HG03097 (cell line): ENCODE measurements at regions not wholly inside any gene's neighbourhood (a gene's known extent, or its start where the extent isn't known, plus 50 kb on each side); places are given as distances from the start of the nearest gene placed in this dataset.
"Not testable (repeated sequence)": the region's sequence is repeated elsewhere in the genome, so short reads cannot be mapped to it uniquely, and the experiment has no call there.

ENCODE experiments used
- ATAC-seq: cut with Tn5 transposase; IDR thresholded peaks from one replicate; pipeline ENCODE4 v1.9.1; 2021; ENCODE audit not compliant: unreplicated experiment, low FRiP score

DNA sequence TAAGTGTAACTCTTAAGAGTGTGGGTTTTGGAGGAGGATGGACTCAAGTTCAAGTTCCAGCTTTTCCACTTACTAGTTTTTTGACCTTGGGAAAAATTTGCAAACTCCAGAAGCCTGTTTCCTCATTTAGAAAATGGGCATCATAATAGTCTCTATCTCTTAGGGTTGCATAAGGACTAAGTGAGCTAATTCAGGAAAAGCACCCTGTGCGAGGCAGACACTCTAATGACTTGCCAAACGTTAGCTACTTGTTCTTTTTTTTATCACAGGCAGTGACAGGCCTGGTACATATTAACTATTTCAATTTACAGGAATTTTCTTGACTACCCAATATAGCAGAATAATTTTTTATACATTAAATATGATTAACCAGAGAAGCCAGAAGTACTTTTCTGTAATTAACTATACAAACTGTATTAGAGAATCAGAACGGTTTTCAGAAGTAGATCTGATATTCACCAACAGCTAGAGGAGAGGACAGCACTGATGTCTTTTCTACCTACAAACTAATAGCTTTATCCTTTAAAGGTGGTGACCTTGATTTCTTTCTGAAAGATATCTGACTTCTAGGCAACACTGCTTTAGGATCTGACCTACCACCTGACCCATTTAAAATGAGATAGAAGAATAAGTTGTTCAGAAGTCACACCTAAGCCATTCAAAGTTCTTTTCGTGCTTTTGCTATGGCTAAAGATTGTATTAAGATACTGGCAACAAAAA is 139.6 kb upstream of the HAND2 start:
- ATAC-seq, result no peak

DNA sequence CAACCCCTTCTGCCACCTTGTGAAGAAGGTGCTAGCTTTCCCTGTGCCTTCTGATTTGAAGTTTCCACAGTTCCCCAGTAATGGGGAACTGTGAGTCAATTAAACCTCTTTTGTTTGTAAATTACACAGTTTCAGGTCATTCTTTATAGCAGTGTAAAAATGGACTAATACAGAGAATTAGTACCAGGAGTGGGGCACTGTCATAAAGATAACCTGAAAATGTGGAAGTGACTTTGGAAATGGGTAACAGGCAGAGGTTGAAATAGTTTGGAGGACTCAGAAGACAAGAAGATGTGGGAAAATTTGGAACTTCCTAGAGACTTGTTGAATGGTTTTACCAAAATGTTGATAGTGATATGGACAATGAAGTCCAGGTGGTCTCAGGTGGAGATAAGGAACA is 131.0 kb upstream of the HAND2 start:
- no peak for ATAC-seq

DNA sequence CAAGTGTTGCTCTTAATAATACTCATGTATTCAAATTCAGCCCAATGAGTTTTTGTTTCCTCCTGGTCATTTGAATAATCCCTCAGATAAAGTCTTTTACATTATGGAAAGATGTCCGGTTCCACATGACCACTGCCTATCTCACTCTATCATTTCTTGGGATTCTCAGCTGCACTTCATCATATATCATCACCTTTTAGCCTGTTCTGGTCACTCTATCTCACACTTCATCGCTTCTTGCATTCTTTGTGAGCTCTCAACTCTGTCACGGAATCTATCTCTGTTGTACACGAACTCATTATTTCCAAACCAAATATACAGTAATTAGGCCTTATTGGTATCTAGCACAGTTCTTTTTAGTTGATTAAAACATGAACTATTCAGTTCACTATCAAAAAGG is 126.9 kb upstream of the HAND2 start:
- no peak for ATAC-seq

DNA sequence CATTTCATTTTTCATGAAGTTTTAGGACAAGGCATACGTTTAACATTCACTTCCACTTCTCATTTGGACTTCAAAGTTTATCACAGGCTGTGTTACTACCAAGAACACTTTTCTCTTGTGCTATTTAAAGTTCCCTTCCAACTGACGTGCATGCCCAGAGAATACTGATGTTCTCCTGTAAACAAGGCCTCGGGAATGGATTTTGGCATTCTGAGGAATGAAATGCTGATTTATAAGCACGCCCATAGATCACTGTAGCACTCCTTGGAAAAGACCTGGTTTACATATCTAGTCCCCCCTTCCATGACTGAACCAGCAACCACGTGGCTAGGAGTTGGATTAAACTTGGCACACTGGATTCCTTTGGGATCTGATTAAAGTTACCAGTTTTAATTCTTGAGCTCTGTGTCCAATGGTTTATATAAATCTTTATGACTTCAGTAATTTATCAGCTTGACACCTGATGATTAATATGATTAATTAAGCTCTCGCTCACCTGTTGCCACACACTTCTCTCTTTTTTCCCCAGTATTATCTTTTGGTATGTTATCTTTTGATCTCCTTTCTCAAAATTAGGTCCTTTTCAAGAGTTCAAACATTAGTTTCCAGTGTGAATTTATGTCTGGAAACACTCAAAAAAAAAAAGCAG is 122.4 kb upstream of the HAND2 start:
- ATAC-seq, result no peak

DNA sequence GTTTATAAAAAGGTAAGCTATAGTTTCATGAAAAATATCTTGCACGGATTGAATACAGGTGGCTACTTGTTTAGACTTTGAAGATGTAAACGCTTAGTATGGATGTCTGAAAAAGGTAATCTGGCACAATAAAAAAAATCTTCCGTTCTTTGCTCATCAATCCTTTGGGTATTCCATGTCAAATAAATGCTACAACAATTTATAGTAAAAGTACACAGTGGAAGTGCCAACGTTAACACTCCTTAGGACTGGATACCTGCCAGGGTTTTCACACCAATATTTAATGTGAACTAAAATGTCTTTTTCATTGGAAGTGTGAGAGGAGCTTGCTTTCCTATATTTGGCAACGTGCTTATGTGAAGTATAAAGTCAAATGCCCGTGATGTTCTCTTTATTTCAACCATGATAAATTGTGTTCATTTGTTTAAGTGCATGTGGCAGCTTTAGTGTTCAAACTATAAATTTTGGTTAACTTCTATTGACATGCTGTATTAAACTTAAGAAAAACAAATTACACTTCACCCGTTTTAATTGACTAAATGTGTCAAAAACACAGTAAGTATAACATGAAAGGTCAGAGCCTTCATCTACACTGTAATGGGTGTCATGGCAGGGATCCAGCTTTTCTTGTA is 121.7 kb upstream of the HAND2 start:
- ATAC-seq, result no peak

DNA sequence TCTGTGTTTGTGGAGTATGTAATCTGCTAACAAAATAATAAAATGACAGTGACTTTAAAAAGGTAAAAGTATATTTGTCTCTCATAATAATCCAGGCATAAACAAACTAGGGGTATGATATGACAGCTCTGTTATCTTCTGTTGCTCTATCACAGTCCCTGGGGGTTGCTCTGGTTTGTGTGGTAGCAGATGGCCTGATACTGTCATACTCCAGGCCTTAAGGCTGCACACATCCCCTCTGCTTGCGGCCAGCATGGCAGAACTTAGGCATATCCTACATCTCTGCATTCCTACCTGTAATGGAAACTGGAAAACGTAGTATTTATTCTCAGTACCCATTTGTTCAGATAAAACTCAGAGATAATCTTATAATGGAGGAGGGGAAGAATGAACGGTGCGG is 117.9 kb upstream of the HAND2 start:
- no peak for ATAC-seq

DNA sequence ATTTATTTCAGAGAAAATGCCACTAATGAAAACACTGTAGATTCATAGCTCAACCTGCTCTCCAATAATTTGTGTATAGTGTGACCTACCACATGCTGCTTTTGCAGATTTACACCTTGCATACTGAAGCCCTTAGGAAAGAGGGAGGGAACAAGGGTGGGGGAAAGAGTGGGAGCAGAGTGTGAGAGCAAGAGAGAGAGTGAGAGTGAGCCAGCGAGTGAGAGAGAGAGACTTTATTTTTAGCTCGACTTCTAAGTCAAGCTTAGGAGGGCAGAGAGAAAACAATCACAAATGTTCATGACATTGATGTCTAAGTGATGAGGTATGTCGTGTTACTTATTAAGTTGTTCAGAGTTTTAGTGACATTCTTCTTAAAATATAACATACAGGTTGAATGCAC is 112.5 kb upstream of the HAND2 start:
- ATAC-seq, result no peak

DNA sequence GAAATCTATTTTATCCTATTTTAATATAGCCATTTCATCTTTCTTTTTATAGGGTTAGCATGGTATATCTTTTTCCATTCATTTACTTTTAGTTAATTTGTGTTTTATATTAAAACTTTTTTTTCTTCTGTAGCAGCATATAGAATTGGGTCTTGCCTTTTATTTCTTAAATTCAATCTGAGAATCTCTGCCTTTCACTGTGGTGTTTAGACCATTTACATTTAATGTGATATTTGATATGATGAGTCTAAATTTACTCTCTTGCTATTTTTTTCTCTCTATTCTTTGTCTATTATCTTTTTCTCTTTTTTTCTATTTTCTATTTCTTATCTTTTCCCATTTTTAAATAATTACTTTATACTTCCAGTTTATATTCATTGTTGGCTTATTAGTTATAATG is 105.4 kb upstream of the HAND2 start:
- ATAC-seq, result no peak

DNA sequence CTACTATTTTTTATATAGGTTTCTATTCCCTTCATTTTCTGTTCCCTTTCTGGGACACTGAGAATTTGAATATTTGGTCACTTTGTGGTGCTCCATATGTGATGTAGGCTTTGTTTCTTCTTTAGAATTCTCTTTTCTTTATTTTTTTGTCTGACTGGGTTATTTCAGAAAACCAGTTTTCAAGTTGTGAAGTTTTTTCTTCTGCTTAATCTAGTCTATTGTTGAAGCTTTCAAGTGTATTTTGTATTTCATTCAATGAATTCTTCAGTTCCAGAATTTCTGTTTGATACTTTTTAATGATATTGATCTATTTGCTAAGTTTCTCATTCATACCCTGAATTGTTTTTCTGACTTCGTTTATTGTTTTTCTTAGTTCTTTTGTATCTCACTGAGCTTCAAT is 96.2 kb upstream of the HAND2 start:
- no peak for ATAC-seq

DNA sequence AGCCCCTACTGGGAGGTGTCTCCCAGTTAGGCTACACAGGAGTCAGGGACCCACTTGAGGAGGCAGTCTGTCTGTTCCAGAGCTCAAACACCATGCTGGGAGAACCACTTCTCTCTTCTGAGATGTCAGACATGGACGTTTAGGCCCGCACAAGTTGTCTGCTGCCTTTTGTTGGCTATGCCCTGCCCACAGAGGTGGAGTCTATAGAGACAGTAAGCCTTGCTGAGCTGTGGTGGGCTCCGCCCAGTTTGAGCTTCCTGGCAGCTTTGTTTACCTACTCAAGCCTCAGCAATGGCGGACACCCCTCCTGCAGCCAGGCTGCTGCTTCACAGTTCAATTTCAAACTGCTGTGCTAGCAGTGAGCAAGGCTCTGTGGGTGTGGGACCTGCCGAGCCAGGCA is 88.6 kb upstream of the HAND2 start:
- ATAC-seq, result not testable (repeated sequence)

DNA sequence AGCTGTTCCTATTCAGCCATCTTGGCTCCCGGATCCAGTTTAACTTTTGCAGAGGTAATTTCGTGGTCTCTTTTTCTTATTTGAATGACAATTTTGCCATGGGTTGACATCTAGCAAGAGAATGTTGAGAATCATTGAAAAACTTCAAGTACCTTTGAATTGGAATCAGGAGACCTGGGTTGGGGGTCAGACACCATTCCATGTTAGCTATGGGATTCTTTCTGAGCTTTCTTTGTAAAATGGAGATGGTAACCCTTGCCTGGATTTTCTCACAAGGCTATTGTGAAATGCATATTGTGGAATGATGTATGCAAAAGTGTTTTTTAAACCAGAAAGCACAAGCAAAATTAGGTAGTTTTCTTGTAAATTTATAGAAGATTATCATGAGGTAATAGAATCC is 79.1 kb upstream of the HAND2 start:
- no peak for ATAC-seq

DNA sequence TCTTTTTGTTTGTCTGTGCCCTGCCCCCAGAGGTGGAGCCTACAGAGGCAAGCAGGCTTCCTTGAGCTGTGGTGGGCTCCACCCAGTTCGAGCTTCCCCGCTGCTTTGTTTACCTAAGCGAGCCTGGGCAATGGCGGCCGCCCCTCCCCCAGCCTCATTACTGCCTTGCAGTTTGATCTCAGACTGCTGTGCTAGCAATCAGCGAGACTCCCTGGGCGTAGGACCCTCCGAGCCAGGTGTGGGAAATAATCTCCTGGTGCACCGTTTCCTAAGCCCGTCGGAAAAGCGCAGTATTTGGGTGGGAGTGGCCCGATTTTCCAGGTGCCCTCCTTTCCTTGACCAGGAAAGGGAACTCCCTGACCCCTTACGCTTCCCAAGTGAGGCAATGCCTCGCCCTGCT is 78.6 kb upstream of the HAND2 start:
- not testable (repeated sequence) for ATAC-seq

DNA sequence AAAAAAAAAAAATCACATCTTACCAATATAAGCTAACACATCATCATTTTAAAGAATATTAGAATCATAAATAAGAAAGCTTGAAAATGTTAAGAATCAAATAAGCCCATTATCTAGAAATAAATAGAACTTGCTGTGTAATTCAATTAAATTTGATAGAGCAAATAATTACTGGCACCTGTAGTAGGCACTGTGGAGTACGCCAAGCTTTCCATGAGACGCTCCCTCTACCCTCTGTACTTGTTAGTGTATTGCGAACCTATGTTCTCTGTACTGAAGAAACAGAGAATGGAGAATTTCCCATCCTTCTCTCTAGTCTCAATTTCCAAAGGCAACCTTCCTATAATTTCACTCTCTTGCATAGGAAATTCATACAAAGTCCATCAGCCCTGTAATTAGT is 61.7 kb upstream of the HAND2 start:
- no peak for ATAC-seq

DNA sequence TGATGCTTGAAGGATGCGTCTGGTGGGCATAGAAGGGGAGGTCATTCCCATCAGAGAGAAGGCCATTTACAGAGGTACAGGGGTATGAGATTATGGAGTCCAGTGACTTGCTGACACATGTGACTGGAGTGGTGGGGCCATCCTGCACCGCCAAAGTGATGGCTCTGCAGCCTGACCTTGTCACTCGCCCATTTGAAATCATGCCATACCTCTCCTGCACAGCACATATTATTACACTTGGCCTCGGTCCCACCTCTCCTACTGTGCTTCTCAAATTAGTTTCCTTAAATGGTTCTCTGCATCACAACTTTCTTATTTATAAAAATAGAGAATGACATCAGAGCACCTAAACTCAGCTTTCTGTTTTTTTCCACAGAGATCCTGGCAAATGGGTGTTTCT is 60.7 kb upstream of the HAND2 start:
- ATAC-seq, result no peak

DNA sequence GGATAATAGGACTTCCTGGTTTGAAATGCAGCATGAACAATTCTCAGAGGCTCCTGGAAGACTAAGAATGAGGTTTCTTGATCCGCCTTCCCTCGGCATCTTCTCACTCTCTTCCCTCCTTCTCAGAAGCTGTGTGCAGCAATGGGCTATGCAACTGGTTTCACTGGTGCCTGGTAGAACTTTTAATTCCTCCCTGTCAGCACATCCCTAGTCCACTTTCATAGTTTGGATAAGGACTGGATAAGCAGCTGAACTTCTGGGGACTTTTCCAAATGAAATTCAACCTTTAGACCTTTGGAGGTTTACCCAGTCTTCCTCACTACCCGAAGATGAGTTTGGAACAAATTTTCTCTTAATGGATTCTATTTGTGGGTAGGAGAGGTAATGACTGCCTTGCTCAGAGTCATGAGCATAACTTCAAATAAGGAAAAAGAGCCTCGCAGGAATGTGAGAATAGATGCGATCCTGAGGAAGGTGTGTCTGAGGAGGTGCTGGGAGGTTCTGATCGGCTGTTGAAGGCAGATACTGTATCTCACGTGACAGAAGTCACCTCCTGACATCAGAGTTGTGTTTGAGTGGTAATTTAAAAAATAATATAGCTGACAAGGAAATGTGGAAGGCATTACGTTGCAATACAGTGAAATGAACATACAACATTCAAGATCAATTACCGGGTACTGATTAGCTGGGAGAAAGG is 56.0 kb upstream of the HAND2 start:
- no peak for ATAC-seq

DNA sequence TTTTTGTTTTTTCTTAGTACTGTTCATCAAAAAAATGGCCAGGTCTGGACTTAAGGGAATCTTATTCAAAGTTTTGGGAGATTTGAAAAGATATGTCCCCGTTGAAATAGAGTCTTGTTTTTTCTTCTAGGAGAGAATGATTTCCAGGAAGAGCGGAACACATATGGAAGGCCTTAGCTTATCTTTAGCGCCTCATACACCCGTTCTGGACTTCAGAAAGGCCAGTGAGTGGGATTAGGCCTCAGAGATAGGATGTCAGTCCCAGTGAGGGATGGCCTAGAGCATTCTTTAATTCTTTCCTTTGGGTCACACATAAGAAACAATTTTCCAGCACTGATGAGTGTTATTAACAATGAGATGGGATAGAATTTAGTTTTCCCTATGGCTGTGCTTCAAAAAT is 54.5 kb upstream of the HAND2 start:
- no peak for ATAC-seq
